GM12878 (cell line): ENCODE measurements at regions not wholly inside any gene's neighbourhood (a gene's known extent, or its start where the extent isn't known, plus 50 kb on each side); places are given as distances from the start of the nearest gene placed in this dataset.

ENCODE experiments used
- ATAC-seq: fragments of 200-7000 bp; cut with Tn5 transposase; 3 replicates; pipeline ENCODE4 v1.9.1; 2020; ENCODE audit warnings: mild to moderate bottlenecking, moderate library complexity
- BruUV-seq: library from RNA; stranded (reverse); fragments of 400-500 nt; replicated peaks from 2 replicates; lab custom pipeline; 2021; lab: Mats Ljungman, UMichigan
- CTCF ChIA-PET: fragments of 300-600 bp; sonication (Branson Sonifier 250); formaldehyde crosslinking; extraction: SDS; loops from one replicate; lab custom pipeline; 2021; ENCODE audit warnings: inconsistent platforms; lab: Yijun Ruan, JAX
- POLR2A ChIA-PET: fragments of 350-600 bp; formaldehyde crosslinking; extraction: SDS; loops from one replicate; lab custom pipeline; 2021; ENCODE audit warnings: inconsistent platforms; lab: Charles Lee
- RAD21 ChIA-PET: fragments of 300-600 bp; sonication (Branson Sonifier 250); formaldehyde crosslinking; loops from one replicate; lab custom pipeline; 2023; ENCODE audit warnings: antibody characterized with exemption; ENCODE audit not compliant: unreplicated experiment; lab: Charles Lee
- SMC1A ChIA-PET: fragments of 300-600 bp; sonication (Branson Sonifier 250); formaldehyde crosslinking; loops from one replicate; lab custom pipeline; 2023; ENCODE audit not compliant: unreplicated experiment, uncharacterized antibody; lab: Charles Lee
- DNase-seq: peaks from one replicate; pipeline ENCODE4 v3.0.0-alpha.2; 2011; ENCODE audit warnings: low read depth, low spot score
- FAIRE-seq: peaks from 3 replicates; lab custom pipeline; 2011; peaks lifted over from hg19 to GRCh38; lab: Jason Lieb, UNC
- H2AFZ ChIP-seq: 2 replicates; pipeline ENCODE4 v1.6.0; 2011; ENCODE audit warnings: low read depth, low read length, control low read depth; ENCODE audit not compliant: control insufficient read depth
- H3K27ac ChIP-seq: 2 replicates; pipeline ENCODE4 v1.5.1; 2011; ENCODE audit warnings: control low read depth; ENCODE audit not compliant: control insufficient read depth, insufficient read depth
- H3K27me3 ChIP-seq, 2 experiments: replicated peaks in 1 of 2; 2 replicates each; pipeline versions ENCODE4 v1.6.0 to v1.6.1; 2011; ENCODE audit warnings: low read length in 1 of 2; ENCODE audit not compliant: control insufficient read depth in 2 of 2, insufficient read depth in 2 of 2
- H3K36me3 ChIP-seq, 2 experiments: 2 replicates each; pipeline ENCODE4 v1.5.1; 2011; ENCODE audit warnings: low read length in 1 of 2; ENCODE audit not compliant: control insufficient read depth in 2 of 2, insufficient read depth in 2 of 2
- H3K4me1 ChIP-seq: 2 replicates; pipeline ENCODE4 v1.6.1; 2011; ENCODE audit warnings: mild to moderate bottlenecking, low read length, moderate library complexity, mixed read lengths; ENCODE audit not compliant: control insufficient read depth, insufficient read depth
- H3K4me2 ChIP-seq: 2 replicates; pipeline ENCODE4 v1.6.0; 2011; ENCODE audit warnings: control low read depth; ENCODE audit not compliant: control insufficient read depth, insufficient read depth
- H3K4me3 ChIP-seq: fragments of 200-600 bp; sonication (generic); 2 replicates; pipeline ENCODE4 v1.5.1; 2016
- H3K79me2 ChIP-seq: 2 replicates; pipeline ENCODE4 v1.6.0; 2011; ENCODE audit warnings: low read length; ENCODE audit not compliant: control insufficient read depth, insufficient read depth
- H3K9ac ChIP-seq: 2 replicates; pipeline ENCODE4 v1.8.0; 2011; ENCODE audit warnings: low read length, control low read depth, mixed read lengths; ENCODE audit not compliant: control insufficient read depth, insufficient read depth
- H3K9me3 ChIP-seq: replicated peaks from 3 replicates; pipeline ENCODE4 v1.5.1; 2011; ENCODE audit warnings: mild to moderate bottlenecking, low read length; ENCODE audit not compliant: control insufficient read depth, insufficient read depth
- H4K20me1 ChIP-seq: 2 replicates; pipeline ENCODE4 v1.6.0; 2011; ENCODE audit not compliant: control insufficient read depth, insufficient read depth
- CBFB ChIP-seq: IDR thresholded peaks from 2 replicates; pipeline ENCODE4 v1.6.1; 2016; ENCODE audit warnings: antibody characterized with exemption, low read depth
- FOXK2 ChIP-seq: fragments of 450-650 bp; IDR thresholded peaks from 2 replicates; pipeline ENCODE4 v1.6.1; 2017; ENCODE audit warnings: mild to moderate bottlenecking, moderate library complexity
- HCFC1 ChIP-seq: fragments of 150-350 bp; IDR thresholded peaks from 2 replicates; pipeline ENCODE4 v1.6.1; 2014; ENCODE audit warnings: low read length
- KDM1A ChIP-seq: fragments of 200-600 bp; sonication (generic); IDR thresholded peaks from 2 replicates; pipeline ENCODE4 v1.6.1; 2016; ENCODE audit warnings: borderline replicate concordance
- MEF2A ChIP-seq: IDR thresholded peaks from 2 replicates; pipeline ENCODE4 v1.6.1; 2011; ENCODE audit warnings: low read depth, mild to moderate bottlenecking, low read length, moderate library complexity; ENCODE audit not compliant: insufficient read depth
- SRF ChIP-seq, 2 experiments: IDR thresholded peaks; 2 replicates each; pipeline ENCODE4 v1.6.1; 2011; ENCODE audit warnings: low read depth in 2 of 2, low read length in 2 of 2, mild to moderate bottlenecking in 1 of 2, moderate library complexity in 1 of 2
- SUPT20H ChIP-seq: IDR thresholded peaks from 2 replicates; pipeline ENCODE4 v1.6.1; 2011; ENCODE audit warnings: low read depth, mild to moderate bottlenecking, low read length, moderate library complexity, borderline replicate concordance; ENCODE audit not compliant: control insufficient read depth
- ZBTB40 ChIP-seq: fragments of 450-650 bp; IDR thresholded peaks from 2 replicates; pipeline ENCODE4 v1.6.1; 2016; ENCODE audit warnings: mild to moderate bottlenecking, moderate library complexity, borderline replicate concordance
- WGBS: methylation state at CpG from one replicate; pipeline ENCODE4 v1.1.6; 2016; ENCODE audit warnings: low lambda C conversion rate; ENCODE audit not compliant: insufficient replicate concordance, insufficient coverage; ENCODE audit errors: missing lambda C conversion rate; 5-methylcytosine and 5-hydroxymethylcytosine counted together
- in situ Hi-C: fragments of 300-500 bp; cut with MboI; formaldehyde crosslinking; loops from 9 replicates; pipeline ENCODE4 v1.14.3; 2018; ENCODE audit warnings: mixed read lengths
- intact Hi-C: fragments of 100-400 bp; cut with micrococcal nuclease; formaldehyde crosslinking; loops from one replicate; pipeline ENCODE4 v1.14.2; 2022; ENCODE audit not compliant: unreplicated experiment
- TF ChIP-seq, protein P1 (sequence below): fragments of 450-650 bp; conservative IDR thresholded peaks from 2 replicates; pipeline ENCODE4 v1.6.1; 2017; ENCODE audit warnings: mild to moderate bottlenecking, moderate library complexity

DNA sequence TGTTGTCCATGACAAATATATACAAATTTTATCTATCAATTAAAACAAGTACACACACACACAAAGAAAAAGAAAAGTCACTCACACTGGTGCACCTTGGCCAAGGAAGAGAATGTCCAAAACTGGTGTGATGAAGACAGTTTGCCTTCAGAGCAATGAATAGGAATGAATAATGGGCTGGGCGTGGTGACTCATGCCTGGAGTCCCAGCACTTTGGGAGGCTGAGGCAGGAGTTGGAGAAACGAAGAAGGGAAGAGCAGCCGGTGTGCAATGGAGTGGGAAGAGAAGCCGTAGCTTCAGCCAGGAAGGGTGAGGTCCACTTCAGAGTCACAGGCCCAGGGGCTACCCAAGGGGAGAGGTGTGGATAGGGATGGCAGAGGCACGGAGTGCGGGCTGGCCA, 253.6 kb downstream of the CCSER2 start:
- FAIRE-seq, result no peak
- BruUV-seq, result no TSS peak
- H3K4me1 ChIP-seq, result no peaks in the 10 kb centered on the region
- intact Hi-C loops, result no loop called here
- no peak overlapping the region for H3K4me3 ChIP-seq
- H3K27ac ChIP-seq, result no peak overlapping the region
- no peak for ATAC-seq
- H3K36me3 ChIP-seq, result no peaks in the 10 kb centered on the region
- in situ Hi-C loops, result no loop called here
- H3K79me2 ChIP-seq, result no peaks in the 10 kb centered on the region
- ChIA-PET CTCF (no interaction called here), RAD21 (no interaction called here), POLR2A (no interaction called here), SMC1A (interaction anchor here (0.6 to 0.7 kb wide), 2 partner anchors 426 to 778 kb away, joined by 3 read pairs; no protein-coding TSS in a partner anchor)
- H3K9ac ChIP-seq, result no peak overlapping the region
- no peak overlapping the region for H3K4me2 ChIP-seq
- no peak overlapping the region for H2AFZ ChIP-seq
- WGBS, result 30% methylated on average over 6 of the region's 6 CpGs
- peaks cover 0 to 1% of the 10 kb centered on the region in 2 experiments; a peak in 1 of 4 replicates for H3K27me3 ChIP-seq
- H3K9me3 ChIP-seq, result no peaks in the 10 kb centered on the region
- DNase-seq, result no peak
- TF ChIP-seq CBFB (no peak), FOXK2 (no peak), SUPT20H (no peak)
- TF ChIP-seq, protein P1, sequence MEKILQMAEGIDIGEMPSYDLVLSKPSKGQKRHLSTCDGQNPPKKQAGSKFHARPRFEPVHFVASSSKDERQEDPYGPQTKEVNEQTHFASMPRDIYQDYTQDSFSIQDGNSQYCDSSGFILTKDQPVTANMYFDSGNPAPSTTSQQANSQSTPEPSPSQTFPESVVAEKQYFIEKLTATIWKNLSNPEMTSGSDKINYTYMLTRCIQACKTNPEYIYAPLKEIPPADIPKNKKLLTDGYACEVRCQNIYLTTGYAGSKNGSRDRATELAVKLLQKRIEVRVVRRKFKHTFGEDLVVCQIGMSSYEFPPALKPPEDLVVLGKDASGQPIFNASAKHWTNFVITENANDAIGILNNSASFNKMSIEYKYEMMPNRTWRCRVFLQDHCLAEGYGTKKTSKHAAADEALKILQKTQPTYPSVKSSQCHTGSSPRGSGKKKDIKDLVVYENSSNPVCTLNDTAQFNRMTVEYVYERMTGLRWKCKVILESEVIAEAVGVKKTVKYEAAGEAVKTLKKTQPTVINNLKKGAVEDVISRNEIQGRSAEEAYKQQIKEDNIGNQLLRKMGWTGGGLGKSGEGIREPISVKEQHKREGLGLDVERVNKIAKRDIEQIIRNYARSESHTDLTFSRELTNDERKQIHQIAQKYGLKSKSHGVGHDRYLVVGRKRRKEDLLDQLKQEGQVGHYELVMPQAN, result no peak
- H4K20me1 ChIP-seq, result no peaks in the 10 kb centered on the region

GRCh38 chr10:84583501-84583900, 255.1 kb downstream of the CCSER2 start:
- SMC1A ChIA-PET, result interaction anchor here (0.9 kb wide), 1 partner anchor 9 kb away, joined by 3 read pairs; no protein-coding TSS in a partner anchor
- Histone ChIP-seq H4K20me1 (no peaks in the 10 kb centered on the region), H3K4me1 (no peaks in the 10 kb centered on the region), H2AFZ (no peak overlapping the region), H3K4me2 (no peak overlapping the region), H3K4me3 (no peak overlapping the region), H3K9me3 (no peaks in the 10 kb centered on the region), H3K27ac (no peak overlapping the region), H3K9ac (no peak overlapping the region), H3K27me3 (peaks cover 0 to 1% of the 10 kb centered on the region in 2 experiments; a peak in 1 of 4 replicates), H3K79me2 (no peaks in the 10 kb centered on the region), H3K36me3 (no peaks in the 10 kb centered on the region)
- CTCF ChIA-PET, result no interaction called here
- 20% methylated on average over 5 of the region's 5 CpGs for WGBS
- DNase-seq (no peak), ATAC-seq (no peak), FAIRE-seq (no peak)
- POLR2A ChIA-PET, result no interaction called here
- in situ Hi-C loops (no loop called here), intact Hi-C loops (no loop called here)
- TF ChIP-seq SUPT20H (no peak), SRF (IDR thresholded peaks at IDR 0.05; ENCODE audit: low read depth in 2 of 2, low read length in 2 of 2) (no peak), MEF2A (no peak), KDM1A (no peak), HCFC1 (no peak), ZBTB40 (no peak)
- no TSS peak for BruUV-seq
- RAD21 ChIA-PET, result no interaction called here
